GM12878 (cell line): ENCODE measurements at regions not wholly inside any gene's neighbourhood (a gene's known extent, or its start where the extent isn't known, plus 50 kb on each side); places are given as distances from the start of the nearest gene placed in this dataset.
"Not testable (repeated sequence)": the region's sequence is repeated elsewhere in the genome, so short reads cannot be mapped to it uniquely, and the experiment has no call there.

Source experiments
- ATAC-seq: fragments of 200-7000 bp; cut with Tn5 transposase; 3 replicates; pipeline ENCODE4 v1.9.1; 2020; ENCODE audit warnings: mild to moderate bottlenecking, moderate library complexity
- BruUV-seq: library from RNA; stranded (reverse); fragments of 400-500 nt; replicated peaks from 2 replicates; lab custom pipeline; 2021; lab: Mats Ljungman, UMichigan
- CTCF ChIA-PET: fragments of 300-600 bp; sonication (Branson Sonifier 250); formaldehyde crosslinking; extraction: SDS; loops from one replicate; lab custom pipeline; 2021; ENCODE audit warnings: inconsistent platforms; lab: Yijun Ruan, JAX
- POLR2A ChIA-PET: fragments of 350-600 bp; formaldehyde crosslinking; extraction: SDS; loops from one replicate; lab custom pipeline; 2021; ENCODE audit warnings: inconsistent platforms; lab: Charles Lee
- RAD21 ChIA-PET: fragments of 300-600 bp; sonication (Branson Sonifier 250); formaldehyde crosslinking; loops from one replicate; lab custom pipeline; 2023; ENCODE audit warnings: antibody characterized with exemption; ENCODE audit not compliant: unreplicated experiment; lab: Charles Lee
- SMC1A ChIA-PET: fragments of 300-600 bp; sonication (Branson Sonifier 250); formaldehyde crosslinking; loops from one replicate; lab custom pipeline; 2023; ENCODE audit not compliant: unreplicated experiment, uncharacterized antibody; lab: Charles Lee
- DNase-seq: peaks from one replicate; pipeline ENCODE4 v3.0.0-alpha.2; 2011; ENCODE audit warnings: low read depth, low spot score
- FAIRE-seq: peaks from 3 replicates; lab custom pipeline; 2011; peaks lifted over from hg19 to GRCh38; lab: Jason Lieb, UNC
- H2AFZ ChIP-seq: 2 replicates; pipeline ENCODE4 v1.6.0; 2011; ENCODE audit warnings: low read depth, low read length, control low read depth; ENCODE audit not compliant: control insufficient read depth
- H3K27ac ChIP-seq: 2 replicates; pipeline ENCODE4 v1.5.1; 2011; ENCODE audit warnings: control low read depth; ENCODE audit not compliant: control insufficient read depth, insufficient read depth
- H3K27me3 ChIP-seq, 2 experiments: replicated peaks in 1 of 2; 2 replicates each; pipeline versions ENCODE4 v1.6.0 to v1.6.1; 2011; ENCODE audit warnings: low read length in 1 of 2; ENCODE audit not compliant: control insufficient read depth in 2 of 2, insufficient read depth in 2 of 2
- H3K36me3 ChIP-seq, 2 experiments: 2 replicates each; pipeline ENCODE4 v1.5.1; 2011; ENCODE audit warnings: low read length in 1 of 2; ENCODE audit not compliant: control insufficient read depth in 2 of 2, insufficient read depth in 2 of 2
- H3K4me1 ChIP-seq: 2 replicates; pipeline ENCODE4 v1.6.1; 2011; ENCODE audit warnings: mild to moderate bottlenecking, low read length, moderate library complexity, mixed read lengths; ENCODE audit not compliant: control insufficient read depth, insufficient read depth
- H3K4me2 ChIP-seq: 2 replicates; pipeline ENCODE4 v1.6.0; 2011; ENCODE audit warnings: control low read depth; ENCODE audit not compliant: control insufficient read depth, insufficient read depth
- H3K4me3 ChIP-seq: fragments of 200-600 bp; sonication (generic); 2 replicates; pipeline ENCODE4 v1.5.1; 2016
- H3K79me2 ChIP-seq: 2 replicates; pipeline ENCODE4 v1.6.0; 2011; ENCODE audit warnings: low read length; ENCODE audit not compliant: control insufficient read depth, insufficient read depth
- H3K9ac ChIP-seq: 2 replicates; pipeline ENCODE4 v1.8.0; 2011; ENCODE audit warnings: low read length, control low read depth, mixed read lengths; ENCODE audit not compliant: control insufficient read depth, insufficient read depth
- H3K9me3 ChIP-seq: replicated peaks from 3 replicates; pipeline ENCODE4 v1.5.1; 2011; ENCODE audit warnings: mild to moderate bottlenecking, low read length; ENCODE audit not compliant: control insufficient read depth, insufficient read depth
- H4K20me1 ChIP-seq: 2 replicates; pipeline ENCODE4 v1.6.0; 2011; ENCODE audit not compliant: control insufficient read depth, insufficient read depth
- CEBPB ChIP-seq, 2 experiments: fragments of 150-350 bp in 1 of 2; IDR thresholded peaks; 2 replicates each; pipeline ENCODE4 v1.6.1; 2012 to 2014; ENCODE audit warnings: low read depth in 2 of 2, low read length in 2 of 2, borderline replicate concordance in 1 of 2, inconsistent platforms in 1 of 2
- DPF2 ChIP-seq: fragments of 450-650 bp; IDR thresholded peaks from 2 replicates; pipeline ENCODE4 v1.6.1; 2017; ENCODE audit warnings: mild to moderate bottlenecking
- GABPA ChIP-seq: IDR thresholded peaks from 2 replicates; pipeline ENCODE4 v1.6.1; 2014; ENCODE audit warnings: antibody characterized with exemption, low read depth, mild to moderate bottlenecking, inconsistent platforms
- HCFC1 ChIP-seq: fragments of 150-350 bp; IDR thresholded peaks from 2 replicates; pipeline ENCODE4 v1.6.1; 2014; ENCODE audit warnings: low read length
- KDM1A ChIP-seq: fragments of 200-600 bp; sonication (generic); IDR thresholded peaks from 2 replicates; pipeline ENCODE4 v1.6.1; 2016; ENCODE audit warnings: borderline replicate concordance
- MXI1 ChIP-seq: fragments of 150-350 bp; IDR thresholded peaks from 2 replicates; pipeline ENCODE4 v1.6.1; 2011; ENCODE audit warnings: low read depth, mild to moderate bottlenecking, inconsistent platforms, low read length, improper control_type of control experiment
- NBN ChIP-seq: fragments of 450-650 bp; IDR thresholded peaks from 2 replicates; pipeline ENCODE4 v1.6.1; 2016
- NR2C2 ChIP-seq: IDR thresholded peaks from 2 replicates; pipeline ENCODE4 v1.6.1; 2011; ENCODE audit warnings: borderline replicate concordance, low read depth; ENCODE audit not compliant: control insufficient read depth, insufficient read length
- POLR2AphosphoS2 ChIP-seq: IDR thresholded peaks from 2 replicates; pipeline ENCODE4 v1.6.1; 2011; ENCODE audit warnings: low read depth, mild to moderate bottlenecking, low read length, improper control_type of control experiment, moderate library complexity
- RCOR1 ChIP-seq: conservative IDR thresholded peaks from 2 replicates; pipeline ENCODE4 v1.6.1; 2012; ENCODE audit warnings: low read depth, low read length, improper control_type of control experiment
- SRF ChIP-seq, 2 experiments: IDR thresholded peaks; 2 replicates each; pipeline ENCODE4 v1.6.1; 2011; ENCODE audit warnings: low read depth in 2 of 2, low read length in 2 of 2, mild to moderate bottlenecking in 1 of 2, moderate library complexity in 1 of 2
- WGBS: methylation state at CpG from one replicate; pipeline ENCODE4 v1.1.6; 2016; ENCODE audit warnings: low lambda C conversion rate; ENCODE audit not compliant: insufficient replicate concordance, insufficient coverage; ENCODE audit errors: missing lambda C conversion rate; 5-methylcytosine and 5-hydroxymethylcytosine counted together
- in situ Hi-C: fragments of 300-500 bp; cut with MboI; formaldehyde crosslinking; loops from 9 replicates; pipeline ENCODE4 v1.14.3; 2018; ENCODE audit warnings: mixed read lengths
- intact Hi-C: fragments of 100-400 bp; cut with micrococcal nuclease; formaldehyde crosslinking; loops from one replicate; pipeline ENCODE4 v1.14.2; 2022; ENCODE audit not compliant: unreplicated experiment
- TF ChIP-seq, protein P1 (sequence below): fragments of 450-650 bp; formaldehyde crosslinking; IDR thresholded peaks from 2 replicates; pipeline ENCODE4 v1.4.0; 2020; ENCODE audit warnings: mild to moderate bottlenecking, moderate library complexity
- TF ChIP-seq, protein P2 (sequence below): IDR thresholded peaks from 2 replicates; pipeline ENCODE4 v1.6.1; 2012; ENCODE audit warnings: low read length, inconsistent platforms

DNA sequence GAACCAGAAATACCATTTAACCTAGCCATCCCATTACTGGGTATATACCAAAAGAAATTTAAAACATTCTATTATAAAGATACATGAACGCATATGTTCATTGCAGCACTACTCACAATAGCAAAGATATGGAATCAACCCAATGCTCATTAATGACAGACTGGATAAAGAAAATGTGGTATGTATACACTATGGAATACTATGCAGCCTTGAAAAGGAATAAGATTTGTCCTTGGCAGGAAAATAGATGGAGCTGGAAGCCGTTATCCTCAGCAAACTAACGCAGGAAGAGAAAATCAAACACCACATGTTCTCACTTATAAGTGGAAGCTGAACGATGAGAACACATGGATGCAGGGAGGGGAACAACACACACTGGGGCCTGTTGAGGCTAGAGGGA, 146.1 kb upstream of the HMGA2 start:
- H2AFZ ChIP-seq, H3K9ac ChIP-seq, H4K20me1 ChIP-seq, FAIRE-seq, H3K79me2 ChIP-seq, DNase-seq, BruUV-seq, in situ Hi-C loops, POLR2A ChIA-PET, ATAC-seq, H3K4me2 ChIP-seq, H3K4me3 ChIP-seq, H3K27ac ChIP-seq, H3K36me3 ChIP-seq, RAD21 ChIA-PET, H3K9me3 ChIP-seq, H3K27me3 ChIP-seq, intact Hi-C loops, CTCF ChIA-PET, SMC1A ChIA-PET, H3K4me1 ChIP-seq: not testable (repeated sequence)
- WGBS = 36% methylated on average over 4 of the region's 4 CpGs

DNA sequence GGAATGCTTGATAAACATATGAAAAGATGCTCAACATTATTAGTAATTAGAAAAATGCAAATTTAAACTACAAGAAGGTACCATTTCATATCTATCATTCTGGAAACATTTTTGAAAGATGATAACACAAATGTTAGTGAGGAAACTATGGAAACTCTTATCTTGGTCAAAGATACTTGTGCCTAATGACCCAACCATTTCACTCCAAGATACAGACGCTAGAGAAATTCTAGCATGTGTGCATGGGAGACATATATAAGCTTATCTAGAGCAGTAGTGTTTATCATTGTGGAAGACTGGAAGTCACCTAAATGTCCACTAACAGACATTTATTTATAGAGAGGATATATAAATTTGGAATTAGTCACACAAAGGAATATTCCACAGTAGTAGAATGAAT, 143.1 kb upstream of the HMGA2 start:
- no TSS peak for BruUV-seq
- no peaks in the 10 kb centered on the region for H3K36me3 ChIP-seq
- H3K79me2 ChIP-seq = no peaks in the 10 kb centered on the region
- H3K9me3 ChIP-seq = no peaks in the 10 kb centered on the region
- FAIRE-seq (no peak), DNase-seq (no peak), ATAC-seq (no peak)
- H3K27ac ChIP-seq = no peak overlapping the region
- ChIA-PET RAD21 (no interaction called here), CTCF (interaction anchor here (0.6 kb wide), 1 partner anchor 14 kb away, joined by 3 read pairs; no protein-coding TSS in a partner anchor), SMC1A (no interaction called here), POLR2A (no interaction called here)
- no peak overlapping the region for H3K4me3 ChIP-seq
- H2AFZ ChIP-seq = no peak overlapping the region
- no peaks in the 10 kb centered on the region for H4K20me1 ChIP-seq
- in situ Hi-C loops (no loop called here), intact Hi-C loops (loop anchor here (10.0 kb wide), 2 partner anchors 274 to 404 kb away; no protein-coding TSS in a partner anchor)
- H3K4me2 ChIP-seq = no peak overlapping the region
- WGBS = 43% methylated on average over 1 of the region's 1 CpG
- H3K9ac ChIP-seq = no peak overlapping the region
- H3K27me3 ChIP-seq = no peaks in the 10 kb centered on the region
- H3K4me1 ChIP-seq = no peaks in the 10 kb centered on the region
- no peak for TF ChIP-seq CEBPB (IDR thresholded peaks at IDR 0.05; ENCODE audit: borderline replicate concordance in 1 of 2, low read depth in 2 of 2, low read length in 2 of 2)
- TF ChIP-seq, protein P1, sequence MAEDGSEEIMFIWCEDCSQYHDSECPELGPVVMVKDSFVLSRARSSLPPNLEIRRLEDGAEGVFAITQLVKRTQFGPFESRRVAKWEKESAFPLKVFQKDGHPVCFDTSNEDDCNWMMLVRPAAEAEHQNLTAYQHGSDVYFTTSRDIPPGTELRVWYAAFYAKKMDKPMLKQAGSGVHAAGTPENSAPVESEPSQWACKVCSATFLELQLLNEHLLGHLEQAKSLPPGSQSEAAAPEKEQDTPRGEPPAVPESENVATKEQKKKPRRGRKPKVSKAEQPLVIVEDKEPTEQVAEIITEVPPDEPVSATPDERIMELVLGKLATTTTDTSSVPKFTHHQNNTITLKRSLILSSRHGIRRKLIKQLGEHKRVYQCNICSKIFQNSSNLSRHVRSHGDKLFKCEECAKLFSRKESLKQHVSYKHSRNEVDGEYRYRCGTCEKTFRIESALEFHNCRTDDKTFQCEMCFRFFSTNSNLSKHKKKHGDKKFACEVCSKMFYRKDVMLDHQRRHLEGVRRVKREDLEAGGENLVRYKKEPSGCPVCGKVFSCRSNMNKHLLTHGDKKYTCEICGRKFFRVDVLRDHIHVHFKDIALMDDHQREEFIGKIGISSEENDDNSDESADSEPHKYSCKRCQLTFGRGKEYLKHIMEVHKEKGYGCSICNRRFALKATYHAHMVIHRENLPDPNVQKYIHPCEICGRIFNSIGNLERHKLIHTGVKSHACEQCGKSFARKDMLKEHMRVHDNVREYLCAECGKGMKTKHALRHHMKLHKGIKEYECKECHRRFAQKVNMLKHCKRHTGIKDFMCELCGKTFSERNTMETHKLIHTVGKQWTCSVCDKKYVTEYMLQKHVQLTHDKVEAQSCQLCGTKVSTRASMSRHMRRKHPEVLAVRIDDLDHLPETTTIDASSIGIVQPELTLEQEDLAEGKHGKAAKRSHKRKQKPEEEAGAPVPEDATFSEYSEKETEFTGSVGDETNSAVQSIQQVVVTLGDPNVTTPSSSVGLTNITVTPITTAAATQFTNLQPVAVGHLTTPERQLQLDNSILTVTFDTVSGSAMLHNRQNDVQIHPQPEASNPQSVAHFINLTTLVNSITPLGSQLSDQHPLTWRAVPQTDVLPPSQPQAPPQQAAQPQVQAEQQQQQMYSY = no peak
- no peak for TF ChIP-seq KDM1A
- no peak for TF ChIP-seq HCFC1
- TF ChIP-seq NR2C2 = no peak
- TF ChIP-seq DPF2 = no peak
- no peak for TF ChIP-seq NBN
- no peak for TF ChIP-seq MXI1
- no peak for TF ChIP-seq RCOR1
- TF ChIP-seq POLR2AphosphoS2 = no peak
- TF ChIP-seq, protein P2, sequence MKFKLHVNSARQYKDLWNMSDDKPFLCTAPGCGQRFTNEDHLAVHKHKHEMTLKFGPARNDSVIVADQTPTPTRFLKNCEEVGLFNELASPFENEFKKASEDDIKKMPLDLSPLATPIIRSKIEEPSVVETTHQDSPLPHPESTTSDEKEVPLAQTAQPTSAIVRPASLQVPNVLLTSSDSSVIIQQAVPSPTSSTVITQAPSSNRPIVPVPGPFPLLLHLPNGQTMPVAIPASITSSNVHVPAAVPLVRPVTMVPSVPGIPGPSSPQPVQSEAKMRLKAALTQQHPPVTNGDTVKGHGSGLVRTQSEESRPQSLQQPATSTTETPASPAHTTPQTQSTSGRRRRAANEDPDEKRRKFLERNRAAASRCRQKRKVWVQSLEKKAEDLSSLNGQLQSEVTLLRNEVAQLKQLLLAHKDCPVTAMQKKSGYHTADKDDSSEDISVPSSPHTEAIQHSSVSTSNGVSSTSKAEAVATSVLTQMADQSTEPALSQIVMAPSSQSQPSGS = no peak
- no peak for TF ChIP-seq GABPA
- TF ChIP-seq SRF (IDR thresholded peaks at IDR 0.05; ENCODE audit: low read depth in 2 of 2, low read length in 2 of 2) = no peak
